ENCODE measurements at regions not wholly inside any gene's neighbourhood (a gene's known extent, or its start where the extent isn't known, plus 50 kb on each side); places are given as distances from the start of the nearest gene placed in this dataset.

GRCh38 chr4:27184508-27185155 is 324.0 kb downstream of the STIM2 start:
- ATAC-seq, result no peak
- H3K4me3 ChIP-seq, result no peak overlapping the region
- no peaks in the 10 kb centered on the region for H3K36me3 ChIP-seq (ENCODE audit: low read depth)
- DNase-seq, result no peak
- intact Hi-C loops (cut with DNase I, micrococcal nuclease), result no loop called here
- H3K4me1 ChIP-seq (ENCODE audit: low read depth), result no peaks in the 10 kb centered on the region
- TF ChIP-seq CTCF (IDR thresholded peaks at IDR 0.05), result no peak
- no peaks in the 10 kb centered on the region for H3K9me3 ChIP-seq

GRCh38 chr4:27186710-27187109 is 326.1 kb downstream of the STIM2 start:
- no peak for ATAC-seq
- TF ChIP-seq CTCF (IDR thresholded peaks at IDR 0.05), result no peak
- H3K4me3 ChIP-seq, result no peak overlapping the region

GRCh38 chr4:27187786-27188185 is 327.1 kb downstream of the STIM2 start:
- TF ChIP-seq CTCF (IDR thresholded peaks at IDR 0.05), result no peak
- Histone ChIP-seq H3K9me3 (no peaks in the 10 kb centered on the region), H3K36me3 (ENCODE audit: low read depth) (no peaks in the 10 kb centered on the region), H3K4me1 (ENCODE audit: low read depth) (no peaks in the 10 kb centered on the region), H3K4me3 (no peak overlapping the region)
- DNase-seq (no peak), ATAC-seq (no peak)
- intact Hi-C loops (cut with DNase I, micrococcal nuclease), result no loop called here

More at GRCh38 chr4:27186710-27187109, 326.1 kb downstream of the STIM2 start:
- intact Hi-C loops (cut with DNase I, micrococcal nuclease), result no loop called here
- no peaks in the 10 kb centered on the region for H3K9me3 ChIP-seq
- no peaks in the 10 kb centered on the region for H3K4me1 ChIP-seq (ENCODE audit: low read depth)
- DNase-seq, result no peak
- H3K36me3 ChIP-seq (ENCODE audit: low read depth), result no peaks in the 10 kb centered on the region

- intact Hi-C loops (cut with DNase I, micrococcal nuclease), result no loop called here
Measured at GRCh38 chr4:27189683-27190082, 329.0 kb downstream of the STIM2 start.

GRCh38 chr4:27191592-27191991 is 331.0 kb downstream of the STIM2 start:
- Histone ChIP-seq H3K9me3 (no peaks in the 10 kb centered on the region), H3K4me3 (no peak overlapping the region), H3K4me1 (ENCODE audit: low read depth) (no peaks in the 10 kb centered on the region), H3K36me3 (ENCODE audit: low read depth) (no peaks in the 10 kb centered on the region)
- no peak for ATAC-seq
- DNase-seq, result no peak
- intact Hi-C loops (cut with DNase I, micrococcal nuclease), result no loop called here
- TF ChIP-seq CTCF (IDR thresholded peaks at IDR 0.05), result no peak

More at GRCh38 chr4:27189683-27190082, 329.0 kb downstream of the STIM2 start:
- no peak for ATAC-seq
- DNase-seq, result no peak
- Histone ChIP-seq H3K4me3 (no peak overlapping the region), H3K9me3 (no peaks in the 10 kb centered on the region), H3K36me3 (ENCODE audit: low read depth) (no peaks in the 10 kb centered on the region), H3K4me1 (ENCODE audit: low read depth) (no peaks in the 10 kb centered on the region)
- TF ChIP-seq CTCF (IDR thresholded peaks at IDR 0.05), result no peak

Data from mucosa of descending colon (tissue), 3 donors.